Activated CD8-positive, alpha-beta memory T cell treated with anti-CD3 and anti-CD28 coated beads for 4 hours (primary cell): ENCODE measurements at regions not wholly inside any gene's neighbourhood (a gene's known extent, or its start where the extent isn't known, plus 50 kb on each side); places are given as distances from the start of the nearest gene placed in this dataset.
"Not testable (repeated sequence)": the region's sequence is repeated elsewhere in the genome, so short reads cannot be mapped to it uniquely, and the experiment has no call there.

Experiments
- DNase-seq, 2 donors: peaks; one replicate each; pipeline ENCODE4 v3.0.0-alpha.2; 2020; ENCODE audit warnings: low read depth in 2 of 2

GRCh38 chr18:78271790-78272189, 707.8 kb upstream of the SALL3 start:
- no peak for DNase-seq

- no peak for DNase-seq
These were observed 705.7 kb upstream of the SALL3 start for GRCh38 chr18:78273876-78274275.

- not testable (repeated sequence) for DNase-seq
These were observed 696.2 kb upstream of the SALL3 start for GRCh38 chr18:78283425-78283824.

- DNase-seq, result no peak
These were observed 686.8 kb upstream of the SALL3 start for GRCh38 chr18:78292618-78293380.

- DNase-seq, result no peak
These were observed 686.1 kb upstream of the SALL3 start for GRCh38 chr18:78293540-78293939.

DNA sequence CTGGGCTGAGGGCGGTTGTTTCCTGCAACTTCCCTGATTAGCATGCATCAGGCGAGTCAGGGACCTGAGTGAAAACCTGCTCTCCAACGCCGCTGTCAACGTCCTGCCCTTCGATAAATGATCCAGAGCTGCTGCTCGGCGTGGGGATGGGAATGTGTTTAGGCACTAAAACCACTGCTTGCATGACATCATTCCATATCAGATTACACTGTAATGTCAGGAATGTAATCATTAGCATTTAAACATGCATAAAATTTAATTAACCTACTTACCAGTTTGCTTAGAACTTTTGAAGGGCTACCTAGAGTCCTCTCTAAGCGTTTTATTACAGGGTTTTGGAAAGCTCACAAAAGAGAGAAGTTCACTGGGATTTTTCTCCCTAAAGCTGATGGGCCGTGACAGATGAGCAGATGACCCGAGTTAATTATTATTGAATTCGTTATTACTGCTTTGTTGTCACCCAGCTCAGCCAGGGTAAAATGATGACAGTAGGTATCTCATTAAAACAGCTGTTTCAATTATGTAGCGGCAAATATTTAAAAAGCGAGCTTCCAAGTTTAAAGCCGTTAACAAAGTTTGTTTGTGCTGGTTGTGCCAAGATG, 685.6 kb upstream of the SALL3 start:
- no peak for DNase-seq

GRCh38 chr18:78295262-78295661, 684.4 kb upstream of the SALL3 start:
- DNase-seq, result no peak

- DNase-seq, result no peak
These were observed 683.5 kb upstream of the SALL3 start for GRCh38 chr18:78296166-78296565.

DNA sequence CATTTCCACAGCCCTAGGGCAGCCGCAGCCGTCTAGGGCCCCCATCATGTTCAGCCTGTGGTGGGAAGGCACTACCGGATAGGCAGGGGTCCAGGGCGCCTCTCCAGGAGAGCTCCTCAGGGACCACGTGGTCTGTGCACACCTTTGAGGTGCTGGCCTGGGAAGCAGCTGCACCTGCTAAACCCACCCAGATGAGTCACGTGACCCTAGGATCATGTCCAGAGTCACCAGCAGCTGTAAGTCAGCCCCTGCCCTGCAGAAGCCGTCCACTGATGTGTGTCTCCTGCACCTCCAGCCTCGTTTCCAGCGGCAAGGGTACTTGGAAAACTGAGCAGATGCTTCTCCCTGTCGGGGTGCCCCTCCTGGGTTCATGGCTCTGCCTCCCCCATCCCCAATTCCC, 682.6 kb upstream of the SALL3 start:
- DNase-seq, result no peak

DNA sequence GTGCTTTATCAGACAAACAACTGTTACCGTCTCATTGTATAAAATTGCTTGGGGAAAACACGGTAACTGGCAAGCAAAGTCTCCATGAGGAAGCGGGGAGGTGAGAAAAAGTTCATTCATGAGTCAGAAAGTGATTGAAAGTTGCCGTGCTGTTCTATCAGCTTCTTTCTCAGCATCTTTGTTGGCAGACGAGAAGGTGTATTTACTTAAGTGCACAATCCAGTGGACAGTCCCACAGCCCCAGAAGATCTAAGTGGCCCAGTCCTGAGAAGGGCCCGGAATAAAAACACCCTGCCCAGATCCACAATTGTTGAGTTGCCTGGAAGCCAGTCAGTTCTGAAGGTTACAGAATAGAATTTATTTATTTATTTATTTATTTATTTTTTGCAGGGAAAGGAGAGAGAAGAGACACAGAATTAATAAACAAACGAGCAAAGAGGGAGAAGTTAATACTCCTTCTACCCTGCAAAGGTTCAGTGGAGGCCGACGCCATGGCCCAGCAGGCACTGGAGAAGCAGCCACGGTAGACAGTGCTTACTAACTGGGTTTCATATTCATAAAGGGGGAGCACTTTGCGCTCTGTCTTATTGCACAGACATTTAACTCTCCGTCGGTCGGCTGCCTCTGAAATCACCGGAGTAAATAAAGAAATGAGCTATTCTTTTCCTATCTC, 676.0 kb upstream of the SALL3 start:
- no peak for DNase-seq

DNA sequence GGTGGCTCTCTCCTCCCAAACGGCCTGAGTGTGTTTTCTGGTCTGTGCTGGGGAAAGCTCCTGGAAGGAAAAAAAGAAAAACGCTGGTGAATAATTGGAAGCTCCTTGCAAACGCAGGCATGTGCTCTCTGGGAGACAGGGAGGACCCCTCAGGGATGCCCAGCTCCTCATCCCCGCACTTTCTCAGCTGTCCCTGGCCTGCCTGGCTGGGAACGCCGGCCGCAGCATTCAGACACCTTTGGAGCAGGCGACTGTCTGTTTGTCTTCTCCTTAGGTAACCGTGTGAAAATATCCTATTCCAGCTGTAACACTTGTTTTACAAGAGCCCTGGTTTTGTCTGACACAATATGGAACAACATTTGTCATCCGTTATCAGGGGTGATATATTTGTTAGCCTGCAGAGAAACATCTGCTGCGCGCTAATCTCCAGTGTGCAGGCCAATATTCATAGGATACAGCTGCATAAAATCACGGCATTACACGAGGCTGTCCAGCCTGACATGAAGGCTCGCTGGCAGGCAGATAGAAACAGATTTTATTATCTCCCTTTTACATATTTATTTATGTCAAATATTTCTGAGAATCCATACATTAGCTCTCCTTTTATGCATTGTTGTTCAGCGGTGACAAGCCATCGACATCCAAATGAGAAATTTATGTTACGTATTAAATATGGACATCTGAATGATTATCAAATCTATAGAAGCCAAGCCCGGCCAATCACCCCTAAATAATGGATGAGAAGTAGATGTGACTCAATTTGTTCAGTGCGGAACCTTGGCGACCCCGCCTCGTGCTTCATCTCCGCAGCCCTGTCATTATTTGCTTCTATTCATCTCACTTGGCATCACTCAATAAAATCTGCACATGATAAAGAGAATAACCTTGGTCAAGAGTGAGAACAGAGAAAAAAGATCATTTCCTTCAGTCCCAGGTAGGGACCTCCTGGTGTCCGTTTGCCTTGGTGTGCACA, 675.1 kb upstream of the SALL3 start:
- no peak for DNase-seq

- no peak for DNase-seq
These were observed 673.8 kb upstream of the SALL3 start for GRCh38 chr18:78305789-78306188.

- no peak for DNase-seq
These were observed 670.3 kb upstream of the SALL3 start for GRCh38 chr18:78309307-78309706.

DNA sequence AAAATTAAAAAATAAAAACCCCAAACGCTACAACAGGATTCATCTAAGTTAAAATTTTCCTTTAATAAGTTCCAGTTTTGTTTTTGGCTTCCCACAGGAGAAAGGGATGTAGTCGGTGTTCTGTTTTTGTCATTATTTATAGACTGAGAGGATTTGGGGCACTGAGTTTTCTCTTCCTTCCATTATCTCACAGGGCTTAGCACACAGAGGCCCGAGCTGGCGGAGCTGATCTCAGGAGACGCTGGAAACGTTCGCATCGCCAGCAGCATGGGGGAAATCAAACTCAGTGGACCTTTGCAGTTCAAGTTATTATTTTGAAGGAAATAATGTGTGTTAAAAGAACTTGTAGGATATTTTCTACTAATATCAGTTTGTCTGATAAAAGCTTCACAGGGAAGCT, 669.7 kb upstream of the SALL3 start:
- no peak for DNase-seq

DNA sequence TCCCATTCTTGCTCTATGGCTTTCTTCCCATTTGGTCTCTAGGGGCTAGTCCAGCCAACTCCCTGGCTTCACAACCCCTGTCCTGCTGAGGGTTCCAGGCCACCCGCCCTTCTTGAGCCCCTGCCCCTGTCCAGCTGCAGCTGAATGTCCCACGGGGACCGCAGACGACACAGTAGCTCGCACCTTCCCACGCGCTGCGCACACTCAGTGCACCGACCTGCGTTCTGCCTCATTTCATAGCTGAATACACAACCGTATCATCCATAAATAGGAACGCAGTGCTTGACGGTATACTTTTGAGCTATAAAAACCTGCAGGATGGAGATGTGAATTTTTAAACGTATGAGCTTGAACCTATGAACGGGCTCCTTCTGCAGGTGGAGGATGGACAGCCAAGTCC, 660.4 kb upstream of the SALL3 start:
- no peak for DNase-seq

GRCh38 chr18:78319961-78320360, 659.7 kb upstream of the SALL3 start:
- DNase-seq, result no peak

- DNase-seq, result no peak
These were observed 658.2 kb upstream of the SALL3 start for GRCh38 chr18:78321402-78321801.

- no peak for DNase-seq
These were observed 656.0 kb upstream of the SALL3 start for GRCh38 chr18:78323453-78324197.

GRCh38 chr18:78327643-78328042, 652.0 kb upstream of the SALL3 start:
- DNase-seq, result no peak

DNA sequence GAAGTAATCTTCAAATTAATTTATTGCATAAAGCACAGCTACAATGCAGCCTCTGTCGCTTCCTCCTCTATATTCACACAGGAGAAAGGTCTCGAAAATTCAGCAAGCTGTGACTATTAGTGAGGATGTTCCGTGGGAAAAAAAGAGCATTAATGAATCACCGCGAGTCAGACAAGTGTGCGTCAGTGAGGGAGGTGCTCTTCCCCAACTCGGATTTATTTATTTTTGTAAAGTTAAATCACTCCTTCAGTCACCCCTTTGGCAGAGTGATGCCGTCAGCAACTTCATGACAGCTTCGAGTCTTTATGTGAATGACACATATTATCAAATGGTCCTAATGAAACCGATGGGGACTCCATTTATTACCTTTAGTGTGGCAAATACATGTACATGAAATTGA, 648.9 kb upstream of the SALL3 start:
- DNase-seq, result no peak

- no peak for DNase-seq
These were observed 626.7 kb upstream of the SALL3 start for GRCh38 chr18:78352910-78353309.
